ENCODE measurements at regions not wholly inside any gene's neighbourhood (a gene's known extent, or its start where the extent isn't known, plus 50 kb on each side); places are given as distances from the start of the nearest gene placed in this dataset.
"Not testable (repeated sequence)": the region's sequence is repeated elsewhere in the genome, so short reads cannot be mapped to it uniquely, and the experiment has no call there.

DNA sequence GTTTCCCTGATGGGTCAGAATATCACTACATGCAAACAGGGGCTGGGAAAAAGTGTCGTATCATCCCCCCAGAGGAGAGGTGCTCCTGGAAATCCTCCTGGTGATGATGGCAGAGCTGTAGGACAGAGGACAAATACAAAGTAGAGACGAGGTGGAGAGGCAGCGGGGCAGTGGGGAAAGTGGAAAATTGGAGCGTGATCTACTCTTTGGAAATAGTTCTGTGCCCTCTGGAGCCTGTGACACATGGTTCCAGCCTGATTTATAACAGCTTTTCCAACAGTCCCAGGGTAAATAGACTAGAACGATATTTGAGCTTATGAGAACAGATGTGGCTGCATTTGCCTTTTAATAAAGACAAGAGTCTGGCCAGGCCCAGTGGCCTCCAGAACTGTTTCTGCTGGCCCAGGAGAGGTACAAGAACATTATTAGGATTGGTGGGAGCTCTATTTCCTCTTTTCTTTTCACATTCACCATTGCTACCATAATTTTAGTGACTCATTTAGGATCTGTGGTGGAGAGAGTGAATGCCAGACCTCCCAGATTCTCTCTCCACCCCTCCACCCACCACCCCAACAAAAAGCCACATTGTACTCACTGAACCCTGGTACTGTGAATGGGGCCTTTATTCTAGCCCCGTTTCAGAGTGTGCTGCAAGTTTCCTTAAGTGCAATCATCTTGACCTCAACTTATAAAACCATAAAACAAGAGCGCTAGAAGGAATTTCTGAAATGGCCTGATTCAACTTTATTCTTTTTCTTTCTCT lies 78.3 kb downstream of the BTBD3 start:
- in situ Hi-C loops (cut with MboI; ENCODE audit: low pct_unique_long_range_greater_than_20kb in 2 of 9, low sequenced_read_pairs in 9 of 9, unreplicated experiment in 9 of 9) = no loop called here
- Histone ChIP-seq H3K27ac (no peak overlapping the region), H3K4me3 (no peak overlapping the region), H3K4me1 (replicated peaks in 1 of 2) (peaks cover 0 to 6% of the 10 kb centered on the region in 2 donors)
- ATAC-seq (replicated peaks in 6 of 8) = no peak
- 2 to 86% (median 72%) methylated on average over 1 to 6 of the region's 7 CpGs; no CpG with 5 or more reads in 1 of the 10 experiments for WGBS, 10 experiments

DNA sequence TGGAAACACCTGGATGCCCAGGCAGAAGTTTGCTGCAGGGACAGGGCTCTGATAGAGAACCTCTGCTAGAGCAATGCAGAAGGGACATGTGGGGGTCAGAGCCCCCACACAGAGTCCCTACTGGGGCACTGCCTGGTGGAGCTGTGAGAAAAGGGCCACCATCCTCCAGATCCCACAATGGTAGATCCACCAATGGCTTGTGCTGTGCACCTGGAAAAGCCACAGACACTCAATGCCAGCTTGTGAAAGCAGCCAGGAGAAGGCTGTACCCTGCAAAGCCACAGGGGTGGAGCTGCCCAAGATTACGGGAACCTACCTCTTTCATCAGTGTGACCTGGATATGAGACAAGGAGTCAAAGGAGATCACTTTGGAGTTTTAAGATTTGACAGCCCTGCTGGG lies 87.1 kb downstream of the BTBD3 start:
- ATAC-seq (replicated peaks in 6 of 8); H3K4me1 ChIP-seq (replicated peaks in 1 of 2); in situ Hi-C loops (cut with MboI; ENCODE audit: low pct_unique_long_range_greater_than_20kb in 2 of 9, low sequenced_read_pairs in 9 of 9, unreplicated experiment in 9 of 9); H3K27ac ChIP-seq; H3K4me3 ChIP-seq: not testable (repeated sequence)
- 20 to 100% methylated on average over 1 of the region's 1 CpG; no CpG with 5 or more reads in 8 of the 10 experiments for WGBS, 10 experiments

DNA sequence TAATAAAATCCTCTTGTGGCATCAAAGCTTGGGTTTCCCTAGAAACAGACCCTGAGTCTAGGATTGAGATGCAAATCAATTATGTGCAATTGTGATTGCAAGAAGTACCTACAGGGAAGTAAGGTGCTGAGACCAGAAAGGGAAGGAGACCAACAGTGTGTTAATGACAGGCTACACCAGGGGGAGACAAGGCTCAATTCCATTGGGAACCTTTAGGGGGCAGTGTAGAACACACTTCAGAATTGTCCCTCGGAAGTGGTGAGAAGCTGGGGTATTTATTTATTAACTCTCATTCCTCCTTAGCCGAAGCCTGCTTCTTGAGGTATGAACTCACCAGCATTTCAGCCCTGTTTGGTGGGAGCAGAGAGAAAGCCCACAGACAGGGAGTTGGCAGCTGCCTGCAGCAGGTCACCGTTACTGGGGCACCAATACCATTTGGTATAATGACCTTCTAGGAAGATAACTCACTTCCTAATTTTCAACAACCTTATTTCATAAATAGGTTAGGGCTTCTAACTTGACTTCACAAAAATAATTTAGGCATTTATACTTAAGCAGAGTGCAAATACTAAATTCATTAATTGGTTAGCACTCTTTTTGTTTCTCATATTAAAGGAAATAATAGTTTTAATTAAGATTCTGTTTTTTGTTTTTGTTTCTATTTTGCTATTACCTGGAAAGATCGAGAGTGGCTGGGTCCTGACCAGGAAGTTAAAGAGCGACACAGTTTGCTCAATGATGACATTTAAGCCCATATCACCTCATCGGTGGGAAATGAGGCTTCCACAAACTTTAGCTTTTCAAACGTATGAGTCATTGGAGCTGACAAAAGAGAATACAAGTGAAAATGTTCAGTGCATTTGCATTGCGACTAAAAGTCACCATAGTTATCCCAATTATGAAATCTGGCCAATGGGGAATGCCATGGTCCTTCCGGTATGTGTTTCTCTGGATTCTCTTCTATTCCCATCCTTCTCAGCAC lies 94.8 kb downstream of the BTBD3 start:
- peak in 6 of 8 experiments; percentile 22 to 57 (median 44) for ATAC-seq (replicated peaks in 6 of 8)
- Histone ChIP-seq H3K27ac (no peak overlapping the region), H3K4me1 (replicated peaks in 1 of 2) (peaks cover 3 to 12% of the 10 kb centered on the region in 2 donors), H3K4me3 (no peak overlapping the region)
- in situ Hi-C loops (cut with MboI; ENCODE audit: low pct_unique_long_range_greater_than_20kb in 2 of 9, low sequenced_read_pairs in 9 of 9, unreplicated experiment in 9 of 9) = no loop called here
- 40 to 95% (median 79%) methylated on average over 2 to 9 of the region's 9 CpGs for WGBS, 10 experiments

DNA sequence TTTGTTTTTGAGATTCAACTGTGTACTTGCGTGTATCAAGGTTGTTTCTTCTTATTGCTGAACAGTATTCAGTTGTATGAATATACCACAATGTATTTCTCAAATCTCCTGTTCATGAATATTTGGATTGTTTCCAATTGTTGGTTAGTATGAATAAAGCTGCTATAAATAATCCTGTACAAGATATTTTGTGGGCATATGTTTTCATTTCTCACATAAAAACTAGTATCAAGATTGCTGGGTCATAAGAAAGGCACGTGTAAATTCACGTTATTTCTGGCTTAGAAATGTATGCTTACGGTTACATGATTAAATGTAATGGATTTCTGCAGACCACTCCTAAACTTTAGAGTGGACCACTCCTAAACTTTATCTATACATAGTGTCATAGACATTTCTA lies 96.6 kb downstream of the BTBD3 start:
- no peak overlapping the region for H3K4me3 ChIP-seq
- peaks cover 3 to 12% of the 10 kb centered on the region in 2 donors for H3K4me1 ChIP-seq (replicated peaks in 1 of 2)
- H3K27ac ChIP-seq = no peak overlapping the region
- WGBS, 10 experiments = 10 to 100% (median 85%) methylated on average over 2 to 4 of the region's 4 CpGs
- in situ Hi-C loops (cut with MboI; ENCODE audit: low pct_unique_long_range_greater_than_20kb in 2 of 9, low sequenced_read_pairs in 9 of 9, unreplicated experiment in 9 of 9) = no loop called here
- peak in 1 of 8 experiments; percentile 61 for ATAC-seq (replicated peaks in 6 of 8)

DNA sequence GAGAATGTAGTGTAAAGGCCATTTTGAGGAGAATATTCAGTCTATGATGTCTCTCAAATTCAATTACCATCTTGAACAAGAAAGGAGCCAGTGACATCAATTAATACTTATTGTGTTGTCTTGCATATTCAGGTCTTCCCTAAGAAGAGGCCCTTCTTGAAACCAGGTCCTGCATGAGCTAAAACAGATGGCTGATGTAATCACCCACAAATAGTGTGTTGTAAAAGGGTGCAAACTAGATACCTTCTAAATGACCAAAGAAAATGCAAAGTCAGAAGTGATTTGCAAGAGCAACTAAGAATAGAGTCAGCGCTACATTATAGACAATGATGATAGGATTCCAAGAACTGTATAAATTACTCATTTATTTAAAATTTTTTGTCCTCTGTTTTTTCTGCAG lies 97.0 kb downstream of the BTBD3 start:
- 11 to 100% (median 86%) methylated on average over 1 of the region's 1 CpG; no CpG with 5 or more reads in 1 of the 10 experiments for WGBS, 10 experiments
- H3K27ac ChIP-seq = no peak overlapping the region
- in situ Hi-C loops (cut with MboI; ENCODE audit: low pct_unique_long_range_greater_than_20kb in 2 of 9, low sequenced_read_pairs in 9 of 9, unreplicated experiment in 9 of 9) = no loop called here
- H3K4me3 ChIP-seq = no peak overlapping the region
- ATAC-seq (replicated peaks in 6 of 8) = peak; percentile 24 to 78 (median 40)
- H3K4me1 ChIP-seq (replicated peaks in 1 of 2) = peaks cover 3 to 12% of the 10 kb centered on the region in 2 donors

DNA sequence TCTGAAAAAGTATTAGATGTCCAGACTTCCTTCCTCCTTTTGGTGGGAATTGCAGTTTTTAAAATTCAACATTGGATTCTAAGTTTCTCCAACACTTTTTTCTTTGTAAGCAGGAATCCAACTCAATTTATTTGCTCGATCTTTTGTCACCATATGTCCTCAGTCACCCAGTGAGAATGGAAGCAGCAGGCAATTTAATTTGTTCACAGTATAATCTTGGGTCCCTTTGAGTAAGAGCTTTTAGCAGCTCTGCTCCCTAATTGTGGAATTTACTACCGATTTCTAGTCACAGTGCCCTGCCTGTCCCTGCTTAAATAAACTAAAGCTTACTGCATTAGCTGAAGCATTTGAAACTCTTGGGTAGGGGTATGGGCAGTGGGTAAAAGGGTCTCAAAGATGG lies 98.6 kb downstream of the BTBD3 start:
- Histone ChIP-seq H3K27ac (no peak overlapping the region), H3K4me3 (no peak overlapping the region), H3K4me1 (replicated peaks in 1 of 2) (peaks cover 3 to 12% of the 10 kb centered on the region in 2 donors)
- 14 to 83% (median 79%) methylated on average over 1 to 2 of the region's 2 CpGs; no CpG with 5 or more reads in 3 of the 10 experiments for WGBS, 10 experiments
- in situ Hi-C loops (cut with MboI; ENCODE audit: low pct_unique_long_range_greater_than_20kb in 2 of 9, low sequenced_read_pairs in 9 of 9, unreplicated experiment in 9 of 9) = no loop called here
- ATAC-seq (replicated peaks in 6 of 8) = no peak

DNA sequence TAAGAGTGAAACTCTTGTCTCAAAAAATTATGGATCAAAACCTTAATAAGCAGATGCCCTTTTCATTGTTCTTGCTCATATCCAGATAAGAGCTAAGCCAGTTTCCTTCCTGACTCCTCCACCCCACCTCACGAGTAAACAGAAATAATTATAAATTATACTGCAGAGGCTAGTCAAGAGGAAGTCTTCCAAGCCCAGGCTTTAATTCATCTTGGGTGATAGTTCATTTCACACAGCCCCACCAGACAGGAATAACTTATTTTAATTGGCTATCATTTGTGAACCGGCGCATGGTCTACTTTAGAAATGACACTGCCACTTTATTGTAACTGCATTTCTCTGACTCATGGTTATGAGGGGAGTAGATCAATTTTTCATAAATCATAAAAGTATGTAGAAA lies 102.0 kb downstream of the BTBD3 start:
- no peak overlapping the region for H3K27ac ChIP-seq
- no peak overlapping the region for H3K4me3 ChIP-seq
- H3K4me1 ChIP-seq (replicated peaks in 1 of 2) = peaks cover 0 to 1% of the 10 kb centered on the region in 2 donors
- in situ Hi-C loops (cut with MboI; ENCODE audit: low pct_unique_long_range_greater_than_20kb in 2 of 9, low sequenced_read_pairs in 9 of 9, unreplicated experiment in 9 of 9) = no loop called here
- WGBS, 10 experiments = 33 to 100% (median 64%) methylated on average over 1 to 3 of the region's 3 CpGs; no CpG with 5 or more reads in 1 of the 10 experiments
- peak in 5 of 8 experiments; percentile 79 to 98 (median 91) for ATAC-seq (replicated peaks in 6 of 8)

DNA sequence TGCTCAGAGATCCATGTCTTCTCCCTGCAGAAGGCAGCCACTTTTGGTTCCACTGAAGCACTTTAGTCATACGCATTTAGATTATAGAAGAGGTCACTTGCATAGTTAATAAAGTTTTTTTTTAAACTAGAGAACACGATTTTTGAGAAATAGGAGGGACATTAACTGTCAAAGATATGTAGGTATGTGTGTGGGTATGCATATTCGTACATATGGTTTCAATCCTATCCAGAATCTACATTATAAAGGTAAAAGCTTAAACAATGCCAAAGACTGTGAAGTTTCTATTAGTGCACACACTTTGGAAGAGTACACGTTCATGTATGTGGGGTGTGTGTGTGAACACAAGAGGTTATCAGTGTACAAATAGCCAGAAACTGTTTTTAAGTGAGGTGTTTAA lies 103.2 kb downstream of the BTBD3 start:
- in situ Hi-C loops (cut with MboI; ENCODE audit: low pct_unique_long_range_greater_than_20kb in 2 of 9, low sequenced_read_pairs in 9 of 9, unreplicated experiment in 9 of 9) = no loop called here
- peak in 2 of 8 experiments; percentile 51 to 54 for ATAC-seq (replicated peaks in 6 of 8)
- Histone ChIP-seq H3K4me3 (no peak overlapping the region), H3K27ac (no peak overlapping the region), H3K4me1 (replicated peaks in 1 of 2) (no peaks in the 10 kb centered on the region)
- 0 to 100% (median 56%) methylated on average over 1 to 4 of the region's 4 CpGs; no CpG with 5 or more reads in 2 of the 10 experiments for WGBS, 10 experiments

DNA sequence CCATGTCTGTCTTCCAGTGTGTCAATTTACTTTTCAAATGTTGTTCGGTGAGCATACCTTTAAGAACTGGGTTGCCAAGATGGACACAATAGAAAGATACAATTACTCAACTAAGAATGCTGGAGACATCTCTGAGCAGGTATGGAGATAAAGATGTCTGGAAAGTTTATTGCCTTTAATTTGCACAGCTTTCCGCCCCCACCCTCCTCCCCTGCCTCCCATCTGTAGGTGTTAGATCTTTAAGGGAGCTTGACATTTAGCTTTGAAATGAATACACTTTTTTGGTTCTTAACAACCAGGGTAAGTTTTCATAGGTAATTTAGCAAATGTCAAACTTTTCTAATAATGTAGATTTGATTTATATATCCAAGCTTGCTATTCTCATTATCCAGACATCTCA lies 104.4 kb downstream of the BTBD3 start:
- no peaks in the 10 kb centered on the region for H3K4me1 ChIP-seq (replicated peaks in 1 of 2)
- ATAC-seq (replicated peaks in 6 of 8) = no peak
- H3K27ac ChIP-seq = no peak overlapping the region
- in situ Hi-C loops (cut with MboI; ENCODE audit: low pct_unique_long_range_greater_than_20kb in 2 of 9, low sequenced_read_pairs in 9 of 9, unreplicated experiment in 9 of 9) = no loop called here
- 67 to 100% (median 100%) methylated on average over 1 to 2 of the region's 2 CpGs; no CpG with 5 or more reads in 1 of the 10 experiments for WGBS, 10 experiments
- H3K4me3 ChIP-seq = no peak overlapping the region

DNA sequence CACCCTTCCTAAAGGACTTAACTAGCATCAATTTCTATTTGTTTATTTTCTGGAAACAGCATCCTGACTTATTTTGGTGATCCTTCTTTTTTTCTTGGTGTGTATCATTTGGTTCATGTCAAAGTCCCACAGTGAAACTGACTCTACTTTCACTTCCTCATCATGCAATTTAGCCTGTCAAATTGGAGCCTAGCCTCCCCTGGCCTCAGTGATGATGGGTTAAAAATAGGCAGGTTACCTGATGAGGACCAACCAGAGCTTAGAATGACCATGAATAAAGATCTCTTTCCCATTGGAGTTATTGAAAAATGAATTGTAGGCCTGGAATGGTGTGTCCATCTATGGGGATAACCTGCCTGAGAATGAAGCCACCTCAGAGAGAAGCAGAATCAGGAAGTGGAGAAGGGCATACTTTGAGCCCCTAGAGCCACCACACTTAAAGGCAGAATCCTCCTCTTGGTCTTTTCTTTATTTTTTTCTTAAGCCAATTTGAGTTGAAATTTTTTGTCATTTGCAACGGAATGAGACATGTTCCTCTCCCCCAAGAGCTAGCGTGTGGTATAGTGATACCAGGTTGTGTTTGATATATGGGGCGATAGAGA lies 105.6 kb downstream of the BTBD3 start:
- Histone ChIP-seq H3K27ac (no peak overlapping the region), H3K4me3 (no peak overlapping the region), H3K4me1 (replicated peaks in 1 of 2) (no peaks in the 10 kb centered on the region)
- no peak for ATAC-seq (replicated peaks in 6 of 8)
- 13 to 87% (median 59%) methylated on average over 1 to 3 of the region's 3 CpGs; no CpG with 5 or more reads in 2 of the 10 experiments for WGBS, 10 experiments
- in situ Hi-C loops (cut with MboI; ENCODE audit: low pct_unique_long_range_greater_than_20kb in 2 of 9, low sequenced_read_pairs in 9 of 9, unreplicated experiment in 9 of 9) = no loop called here

DNA sequence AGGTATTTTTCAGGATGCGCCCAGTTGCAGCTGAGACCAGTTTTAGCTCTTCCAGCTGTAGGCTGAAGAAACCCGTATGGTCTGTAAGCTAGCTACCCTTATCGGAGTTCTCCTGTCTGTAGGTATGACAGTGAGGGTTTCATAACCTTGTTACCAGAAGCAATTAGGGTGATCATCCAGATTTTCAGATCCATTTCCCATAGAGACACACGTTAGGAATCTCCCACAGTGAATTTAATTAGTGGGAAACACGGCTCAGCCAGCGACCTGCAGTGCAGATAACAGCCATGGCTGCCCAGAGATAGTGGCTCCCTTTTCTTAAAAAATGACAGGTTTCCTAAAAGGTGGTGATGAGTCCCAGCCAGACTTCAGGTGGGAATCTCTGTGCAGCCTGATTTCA lies 111.1 kb downstream of the BTBD3 start:
- ATAC-seq (replicated peaks in 6 of 8) = no peak
- in situ Hi-C loops (cut with MboI; ENCODE audit: low pct_unique_long_range_greater_than_20kb in 2 of 9, low sequenced_read_pairs in 9 of 9, unreplicated experiment in 9 of 9) = no loop called here
- Histone ChIP-seq H3K27ac (no peak overlapping the region), H3K4me1 (replicated peaks in 1 of 2) (no peaks in the 10 kb centered on the region), H3K4me3 (no peak overlapping the region)
- 16 to 100% (median 83%) methylated on average over 1 to 6 of the region's 6 CpGs; no CpG with 5 or more reads in 3 of the 10 experiments for WGBS, 10 experiments

DNA sequence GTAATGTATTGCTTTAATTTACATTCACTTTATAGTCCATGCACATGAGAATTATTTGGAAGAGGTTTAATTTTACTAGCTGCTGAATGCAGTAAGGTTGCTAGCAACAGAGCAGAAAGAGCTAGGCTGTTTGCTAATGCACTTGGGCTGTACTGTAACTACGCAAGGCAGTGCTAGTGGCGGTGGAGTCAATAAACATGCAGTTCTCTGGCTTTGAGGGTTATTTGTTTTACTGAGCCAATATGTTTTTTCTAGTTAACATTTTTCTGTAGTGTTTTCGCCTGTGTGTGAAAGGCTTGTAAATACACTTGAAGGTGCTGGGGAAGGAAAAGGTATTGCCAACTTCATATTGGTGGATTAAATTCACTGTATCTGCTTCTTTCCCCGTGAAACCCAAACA lies 112.8 kb downstream of the BTBD3 start:
- ATAC-seq (replicated peaks in 6 of 8) = peak in 3 of 8 experiments; percentile 36 to 97 (median 75)
- WGBS, 10 experiments = 4 to 100% (median 63%) methylated on average over 1 to 4 of the region's 4 CpGs; no CpG with 5 or more reads in 2 of the 10 experiments
- Histone ChIP-seq H3K27ac (no peak overlapping the region), H3K4me1 (replicated peaks in 1 of 2) (no peaks in the 10 kb centered on the region), H3K4me3 (no peak overlapping the region)
- in situ Hi-C loops (cut with MboI; ENCODE audit: low pct_unique_long_range_greater_than_20kb in 2 of 9, low sequenced_read_pairs in 9 of 9, unreplicated experiment in 9 of 9) = no loop called here

DNA sequence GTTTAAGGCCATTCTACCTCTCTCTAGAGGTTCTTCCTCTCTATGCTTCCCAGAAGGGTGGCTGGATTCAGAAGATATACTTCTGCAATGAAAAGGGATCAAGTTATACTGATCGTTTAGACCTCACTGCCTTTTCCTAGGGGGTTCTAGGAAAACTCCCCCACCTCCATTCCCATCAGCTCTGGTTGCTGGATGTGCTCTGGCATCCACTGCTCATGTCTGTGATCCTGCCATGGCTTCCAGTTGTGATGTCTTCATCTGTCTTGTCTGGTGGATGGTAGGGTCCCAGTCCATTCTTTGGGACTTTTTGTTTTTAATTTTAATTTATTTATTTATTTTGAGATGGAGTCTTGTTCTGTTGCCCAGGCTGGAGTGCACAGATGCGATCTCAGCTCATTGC lies 118.4 kb downstream of the BTBD3 start:
- ATAC-seq (replicated peaks in 6 of 8) = no peak
- Histone ChIP-seq H3K4me1 (replicated peaks in 1 of 2) (no peaks in the 10 kb centered on the region), H3K4me3 (no peak overlapping the region), H3K27ac (no peak overlapping the region)
- in situ Hi-C loops (cut with MboI; ENCODE audit: low pct_unique_long_range_greater_than_20kb in 2 of 9, low sequenced_read_pairs in 9 of 9, unreplicated experiment in 9 of 9) = no loop called here
- 25 to 100% (median 86%) methylated on average over 1 to 2 of the region's 2 CpGs; no CpG with 5 or more reads in 1 of the 10 experiments for WGBS, 10 experiments
